Suppressor macrophage treated with lipopolysaccharide for 1 hour (primary cell): ENCODE measurements at regions not wholly inside any gene's neighbourhood (a gene's known extent, or its start where the extent isn't known, plus 50 kb on each side); places are given as distances from the start of the nearest gene placed in this dataset.

ENCODE experiments used
- DNase-seq, 3 donors: peaks; one replicate each; pipeline ENCODE4 v3.0.0-alpha.2; 2020 to 2022

DNA sequence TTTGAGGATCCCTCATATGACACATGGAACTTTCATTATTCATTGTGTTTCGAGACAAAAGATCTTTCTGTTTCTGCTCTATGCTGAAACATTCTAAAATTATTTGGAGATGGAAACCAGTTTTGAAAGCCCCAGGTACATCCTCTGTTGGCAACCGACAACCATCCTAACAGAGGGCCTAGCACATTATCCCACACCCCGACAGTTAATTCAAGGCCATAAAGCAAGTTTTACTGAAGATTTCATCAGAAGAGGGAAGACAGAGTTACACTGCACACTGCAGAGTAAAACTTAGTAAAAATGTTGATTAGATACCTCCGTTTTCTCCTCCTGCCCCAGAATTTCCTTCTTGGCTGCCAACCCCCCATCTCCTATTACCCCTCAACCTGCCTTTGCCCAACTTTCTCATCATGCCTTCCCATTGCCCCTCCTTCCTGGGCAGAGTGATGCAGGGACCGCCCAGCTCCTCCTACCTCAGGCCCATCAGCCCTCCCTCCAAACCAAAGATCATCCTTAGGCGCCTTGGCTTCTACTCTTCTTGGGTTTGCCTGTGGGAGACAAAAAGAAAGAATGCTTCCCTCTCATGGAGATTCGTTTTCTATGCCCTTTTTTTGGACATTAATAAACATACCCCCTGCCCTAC lies 52.9 kb upstream of the CITED4 start:
- DNase-seq: no peak

DNA sequence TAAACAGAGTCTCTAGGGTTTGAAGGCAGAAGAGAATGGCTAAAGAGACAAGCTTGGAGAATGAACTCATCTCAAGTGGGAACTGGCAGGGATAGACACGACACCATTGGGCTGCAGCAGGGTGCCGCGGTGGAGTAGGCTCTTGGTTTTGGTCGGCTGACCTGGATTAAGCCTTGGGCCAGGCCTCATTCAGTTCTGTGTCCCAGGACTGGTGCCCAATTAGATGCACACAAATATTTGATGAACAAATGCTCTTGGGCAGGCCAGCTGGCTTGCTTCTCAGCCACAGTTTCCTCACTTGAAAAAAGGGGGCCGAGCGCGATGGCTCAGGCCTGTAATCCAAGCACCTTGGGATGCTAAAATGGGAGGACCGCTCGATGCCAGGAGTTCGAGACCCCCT lies 53.4 kb upstream of the CITED4 start:
- DNase-seq: no peak

DNA sequence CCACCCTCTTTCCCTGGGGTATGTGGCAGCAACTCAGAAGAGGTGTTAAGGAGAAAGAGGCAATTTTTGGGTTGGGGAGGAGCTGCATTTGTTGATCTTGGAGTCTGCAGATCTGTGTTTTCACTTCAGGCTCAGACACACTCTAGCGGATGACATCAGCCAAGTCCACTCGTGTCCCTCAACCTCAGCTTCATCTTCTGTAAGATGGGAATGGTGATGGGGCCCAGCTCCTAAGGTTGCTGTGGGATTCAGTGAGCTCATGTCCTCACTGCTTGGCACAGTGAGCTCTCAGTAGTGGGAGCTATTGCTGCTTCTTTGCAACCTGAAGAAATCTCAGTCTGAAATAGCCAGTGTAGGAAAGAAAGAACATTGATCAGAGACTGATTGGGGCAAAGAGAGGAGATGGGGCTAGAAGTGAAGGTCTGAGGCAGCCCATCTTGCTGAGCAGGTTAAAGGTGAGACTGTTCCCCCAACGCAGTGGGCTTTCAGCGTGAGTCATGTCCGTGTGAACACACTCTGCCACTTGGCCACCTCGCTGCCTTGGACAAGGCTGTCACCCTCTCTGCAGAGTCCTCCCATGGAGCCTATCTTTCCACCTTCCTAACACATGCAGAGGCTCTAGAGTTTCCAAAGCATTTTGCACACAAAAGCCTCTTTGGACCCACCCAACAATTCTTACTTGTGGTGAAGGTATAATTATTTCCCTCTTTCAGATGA lies 56.0 kb upstream of the CITED4 start:
- no peak for DNase-seq

DNA sequence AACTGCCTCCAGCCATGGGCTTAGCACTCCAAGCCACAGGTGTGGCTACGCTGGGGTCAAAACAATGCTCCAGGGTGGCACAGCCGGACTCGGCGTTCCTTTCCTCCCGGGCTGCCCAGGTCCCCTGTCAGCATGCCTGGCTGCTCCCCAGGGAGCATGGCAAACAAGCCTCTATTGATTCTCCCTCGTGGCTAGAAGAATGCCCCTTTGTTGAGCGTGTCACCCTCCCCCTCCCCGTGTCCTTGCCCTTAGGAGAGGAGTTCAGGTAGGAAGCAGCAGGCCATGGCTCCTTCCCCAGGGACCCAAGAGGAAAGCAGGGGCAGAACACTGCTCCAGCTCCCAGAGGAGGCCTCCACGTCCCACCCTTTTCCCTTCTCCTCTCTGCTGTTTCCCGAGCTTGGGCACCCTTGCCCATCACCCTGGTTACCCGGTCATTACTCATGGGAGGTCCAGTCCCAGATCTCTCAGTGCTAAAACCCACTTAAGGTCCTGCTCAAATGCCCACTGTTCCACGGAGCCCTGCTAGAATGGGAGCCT lies 57.4 kb upstream of the CITED4 start:
- no peak for DNase-seq

DNA sequence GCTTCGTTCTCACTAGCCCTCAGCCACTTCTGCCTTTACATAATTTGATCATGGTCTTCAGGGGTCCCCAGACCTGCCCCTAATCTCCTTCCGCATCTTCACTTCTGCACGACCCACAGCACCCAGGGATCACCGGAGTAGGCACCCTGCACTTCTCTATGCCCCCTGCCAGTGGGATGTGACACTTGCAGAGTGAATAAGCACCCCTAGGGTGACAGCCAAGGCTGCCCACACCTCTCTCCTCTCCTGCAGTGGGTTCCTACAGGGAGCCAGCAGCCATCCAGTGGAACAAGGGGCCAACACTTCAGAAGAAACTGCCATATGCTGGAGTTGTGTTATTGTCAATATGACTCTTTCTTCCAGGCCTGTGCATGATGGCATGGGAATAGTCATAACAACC lies 58.0 kb upstream of the CTPS1 start:
- no peak for DNase-seq

DNA sequence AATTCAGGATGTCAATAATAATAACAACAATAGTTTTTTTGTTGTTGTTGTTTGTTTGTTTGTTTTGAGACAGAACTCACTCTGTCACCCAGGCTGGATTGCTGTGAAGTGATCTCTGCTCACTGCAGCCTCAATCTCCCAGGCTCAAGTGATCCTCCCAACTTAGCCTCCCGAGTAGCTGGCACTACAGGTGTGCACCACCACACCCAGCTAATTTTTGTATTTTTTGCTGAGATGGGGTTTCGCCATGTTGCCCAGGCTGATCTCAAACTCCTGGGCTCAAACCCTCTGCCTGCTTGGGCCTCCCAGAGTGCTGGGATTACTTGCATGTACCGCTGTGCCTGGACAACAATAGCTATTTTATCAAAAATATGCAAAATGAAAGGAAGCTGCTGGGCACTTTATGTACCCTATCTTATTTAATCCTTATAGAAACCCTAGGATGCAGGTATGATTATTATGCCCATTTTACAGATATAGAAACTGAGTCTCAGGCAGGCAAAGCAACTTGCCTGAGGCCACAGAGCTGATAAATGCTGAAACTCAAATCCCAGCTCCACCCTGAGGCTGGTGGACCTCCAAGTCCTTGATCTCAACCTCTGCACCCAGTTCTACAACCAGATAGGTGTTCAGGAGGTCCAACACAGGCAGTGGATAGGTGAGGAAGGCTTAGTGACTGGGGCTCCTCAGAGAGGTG lies 57.4 kb upstream of the CTPS1 start:
- no peak for DNase-seq

DNA sequence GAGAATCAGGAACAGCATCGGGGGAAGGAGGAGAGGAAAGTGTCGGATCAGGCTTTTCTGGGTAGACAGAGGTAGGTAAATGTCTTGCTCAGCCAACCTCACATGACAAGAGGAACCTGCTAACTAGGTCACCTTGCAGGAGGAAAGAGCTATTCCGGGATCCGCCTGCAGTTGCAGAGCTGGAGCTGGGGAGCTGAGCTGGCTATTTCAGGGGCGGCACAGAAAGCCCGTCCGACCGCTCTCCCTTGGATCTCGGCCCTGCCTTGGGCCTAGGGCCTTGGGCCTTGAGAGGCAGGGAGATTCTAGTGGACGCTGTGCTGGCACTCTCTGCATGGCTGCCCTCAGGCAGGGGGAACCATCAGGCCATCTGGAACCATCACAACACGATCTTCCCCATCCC lies 56.5 kb upstream of the CTPS1 start:
- DNase-seq: no peak

DNA sequence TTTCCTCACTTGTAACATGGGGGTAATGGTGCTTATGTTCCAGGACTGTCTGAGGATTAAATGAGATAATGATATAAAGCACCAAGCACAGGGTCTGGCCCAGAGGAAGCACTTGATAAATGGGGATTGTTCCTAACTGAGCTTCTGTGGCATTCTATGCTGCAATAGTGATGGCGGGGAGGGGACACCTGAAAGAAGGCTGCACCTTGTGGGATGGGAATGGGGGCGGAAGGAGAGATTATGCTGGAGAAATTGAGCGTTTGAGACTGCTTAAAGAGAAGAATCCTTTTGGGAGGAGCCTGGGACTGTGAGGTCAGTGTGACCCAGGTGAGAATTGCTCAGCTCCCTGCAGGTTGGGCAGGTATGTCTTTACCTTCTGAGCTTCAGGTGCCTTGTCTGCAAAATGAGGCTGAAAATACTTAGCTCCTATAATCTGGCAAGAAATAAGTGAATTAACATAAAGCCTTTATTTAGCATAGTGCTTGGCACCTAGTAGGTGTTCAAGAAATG lies 55.9 kb upstream of the CTPS1 start:
- no peak for DNase-seq

DNA sequence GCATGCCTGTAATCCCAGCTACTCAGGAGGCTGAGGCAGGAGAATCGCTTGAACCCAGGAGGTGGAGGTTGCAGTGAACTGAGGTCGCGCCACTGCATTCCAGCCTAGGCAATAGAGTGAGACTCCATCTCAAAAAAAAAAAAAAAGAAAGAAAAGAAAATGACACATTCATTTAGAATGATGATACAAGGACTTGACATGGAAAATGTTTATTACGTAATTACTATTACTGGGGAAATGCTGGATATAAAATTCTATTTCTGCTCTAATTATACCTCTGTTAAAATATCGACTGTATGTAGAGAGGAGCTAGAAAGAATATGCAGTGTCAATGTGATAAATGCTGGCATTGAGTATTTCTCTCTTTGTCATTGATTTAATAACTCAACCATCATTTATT lies 54.7 kb upstream of the CTPS1 start:
- DNase-seq: no peak

DNA sequence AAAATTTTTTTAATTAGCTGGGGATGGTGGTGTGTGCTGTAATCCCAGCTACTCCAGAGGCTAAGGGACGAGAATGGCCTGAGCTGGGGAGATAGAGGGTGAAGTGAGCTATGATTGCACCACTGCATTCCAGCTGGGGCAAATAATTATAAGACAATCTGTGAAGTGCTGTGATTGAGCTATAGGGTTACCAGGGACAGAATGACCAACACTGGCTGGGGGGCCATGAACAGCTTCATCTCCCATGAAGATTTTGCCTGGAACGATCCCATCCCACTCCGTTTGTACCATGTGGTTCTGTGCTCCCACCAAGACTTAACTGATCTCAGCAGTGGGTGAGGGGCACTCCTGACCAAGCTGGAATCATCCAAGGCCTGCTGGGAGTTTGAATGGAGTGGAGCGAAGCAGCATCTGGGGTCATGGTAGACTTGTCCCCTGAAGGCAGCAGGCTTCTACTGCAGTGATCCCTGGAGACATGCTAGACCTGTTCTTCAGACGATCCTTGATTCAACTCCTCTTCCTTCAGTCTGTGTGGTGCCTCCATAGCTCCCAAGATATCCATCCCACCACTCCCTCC lies 53.6 kb upstream of the CTPS1 start:
- DNase-seq: no peak

DNA sequence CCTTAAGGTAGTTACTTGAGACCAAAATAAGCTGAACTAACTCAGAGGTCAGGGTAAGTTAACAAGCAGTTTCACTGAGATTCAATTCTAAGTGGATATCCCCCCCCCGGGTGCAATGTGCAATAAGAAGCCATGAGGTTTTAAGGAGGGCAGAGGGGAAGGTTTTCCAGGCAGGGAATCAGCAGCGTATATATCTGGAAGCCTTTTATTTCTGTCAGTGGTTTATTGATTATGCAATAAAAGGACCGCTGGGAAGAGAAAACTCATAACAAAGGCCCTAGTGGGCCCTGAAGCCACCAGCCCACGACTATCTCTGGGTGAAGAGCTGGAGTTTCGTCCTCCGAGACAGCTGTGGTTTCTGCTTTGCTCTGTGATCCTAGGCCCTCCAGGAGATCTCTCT lies 53.1 kb upstream of the CTPS1 start:
- no peak for DNase-seq

DNA sequence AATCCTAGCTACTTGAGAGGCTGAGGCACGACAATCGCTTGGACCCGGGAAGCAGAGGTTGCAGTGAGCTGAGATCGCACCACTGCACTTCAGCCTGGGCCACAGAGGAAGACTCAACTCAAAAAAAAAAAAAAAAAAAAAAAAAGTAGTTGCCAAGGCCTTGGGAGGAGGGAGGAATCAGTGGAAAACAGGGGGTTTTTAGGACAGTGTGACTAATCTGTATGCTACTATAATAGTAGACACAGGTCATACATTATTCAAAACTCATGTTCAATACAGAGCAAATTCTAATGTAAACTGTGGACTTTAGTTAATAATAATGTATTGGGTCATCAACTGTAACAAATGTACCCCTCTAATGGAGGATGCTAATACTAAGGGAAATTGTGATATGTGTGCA lies 51.7 kb upstream of the CTPS1 start:
- DNase-seq: peak; percentile 64 to 82 (median 71)

DNA sequence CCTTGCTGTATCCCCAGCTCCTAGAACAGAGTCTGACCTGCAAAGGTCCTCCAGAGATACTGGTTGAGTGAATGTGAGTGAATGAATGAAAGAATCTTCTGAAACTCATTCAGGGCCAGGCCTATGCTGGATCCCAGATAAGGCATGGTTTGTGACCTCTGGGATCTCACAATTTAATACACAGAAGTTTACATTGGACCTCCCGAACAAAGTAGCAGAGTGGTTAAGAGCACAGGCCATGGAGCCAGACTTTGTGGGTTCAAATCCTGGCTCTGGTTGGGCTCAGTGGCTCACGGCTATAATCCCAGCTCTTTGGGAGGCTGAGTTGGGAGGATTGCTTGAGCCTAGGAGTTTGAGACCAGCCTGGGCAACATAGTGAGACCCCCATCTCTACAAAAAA lies 50.8 kb upstream of the CTPS1 start:
- no peak for DNase-seq

DNA sequence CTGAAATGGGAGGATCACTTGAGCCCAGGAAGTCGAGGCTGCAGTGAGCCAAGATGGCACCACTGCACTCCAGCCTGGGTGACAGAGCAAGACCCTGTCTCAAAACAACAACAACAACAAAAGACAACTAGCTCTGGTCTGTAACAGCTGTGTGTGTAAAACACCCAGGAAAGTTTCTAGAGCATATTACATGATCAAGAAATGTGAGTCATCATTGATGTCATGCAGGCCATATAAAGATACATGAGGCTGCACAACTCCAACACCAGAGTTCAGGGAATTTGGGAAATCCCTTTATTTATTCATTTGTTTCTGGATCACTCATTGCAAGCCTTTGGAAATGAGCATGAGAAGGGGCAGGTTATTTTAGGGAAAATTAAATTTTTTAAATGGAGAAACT lies 50.3 kb upstream of the CTPS1 start:
- peak; percentile 72 to 92 (median 81) for DNase-seq
